ENCODE measurements at regions not wholly inside any gene's neighbourhood (a gene's known extent, or its start where the extent isn't known, plus 50 kb on each side); places are given as distances from the start of the nearest gene placed in this dataset.

DNA sequence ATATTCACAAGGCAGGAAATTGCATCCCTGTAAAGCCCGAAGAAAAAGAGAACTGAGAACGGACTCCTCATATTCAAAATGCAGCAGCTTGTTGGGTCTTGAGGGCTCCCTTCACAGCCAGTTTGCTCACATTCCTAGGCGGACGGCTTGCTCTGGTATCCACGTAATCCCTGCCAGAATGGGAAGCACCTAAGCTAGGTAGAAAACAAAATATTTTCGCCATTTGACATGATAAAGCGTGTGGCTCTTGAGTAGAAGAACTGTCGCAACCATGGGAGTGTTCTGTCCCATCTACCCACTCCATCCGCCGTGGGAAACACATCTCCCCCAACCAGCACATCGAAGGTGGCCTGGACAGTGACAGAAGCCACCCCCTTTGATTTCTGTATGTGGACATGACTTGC is 183.1 kb downstream of the GAS1 start:
- H2AFZ ChIP-seq (ENCODE audit: insufficient read depth, low read depth, low read length, poor library complexity, severe bottlenecking), result no peak overlapping the region
- WGBS (ENCODE audit: insufficient coverage), result 87% methylated on average over 10 of the region's 11 CpGs
- ChIA-PET POLR2A (no interaction called here), CTCF (no interaction called here)
- no peaks in the 10 kb centered on the region for H4K20me1 ChIP-seq (ENCODE audit: control insufficient read depth, insufficient read depth, low read length, poor library complexity, severe bottlenecking)
- DNase-seq, result no peak
- no peaks in the 10 kb centered on the region for H3K9me3 ChIP-seq (ENCODE audit: control extremely low read depth in 1 of 3, control insufficient read depth in 2 of 3, insufficient read depth in 1 of 3, low read length in 2 of 3)
- no peaks in the 10 kb centered on the region for H3K4me1 ChIP-seq (ENCODE audit: control insufficient read depth in 2 of 2, insufficient read depth in 2 of 2, low read length in 2 of 2)
- no peak overlapping the region for H3K4me2 ChIP-seq (replicated peaks; ENCODE audit: low read depth, low read length, poor library complexity, severe bottlenecking)
- ATAC-seq (ENCODE audit: low read depth), result no peak
- intact Hi-C loops (cut with micrococcal nuclease), result no loop called here
- no peak overlapping the region for H3K4me3 ChIP-seq (ENCODE audit: control extremely low read depth in 1 of 5, extremely low read depth in 1 of 5, insufficient read depth in 1 of 5, low read depth in 2 of 5, low read length in 4 of 5)
- no peak overlapping the region for H3K27ac Mint-ChIP-seq
- peaks cover 2% of the 10 kb centered on the region for H3K9me3 Mint-ChIP-seq (ENCODE audit: insufficient read depth)
- no peaks in the 10 kb centered on the region for H3K4me1 Mint-ChIP-seq
- H3K9ac ChIP-seq (ENCODE audit: low read length), result no peak overlapping the region
- TF ChIP-seq EZH2 (IDR thresholded peaks at IDR 0.05; ENCODE audit: borderline replicate concordance, insufficient read depth, low read depth, low read length, poor library complexity, severe bottlenecking), result no peak
- TF ChIP-seq, protein P1, sequence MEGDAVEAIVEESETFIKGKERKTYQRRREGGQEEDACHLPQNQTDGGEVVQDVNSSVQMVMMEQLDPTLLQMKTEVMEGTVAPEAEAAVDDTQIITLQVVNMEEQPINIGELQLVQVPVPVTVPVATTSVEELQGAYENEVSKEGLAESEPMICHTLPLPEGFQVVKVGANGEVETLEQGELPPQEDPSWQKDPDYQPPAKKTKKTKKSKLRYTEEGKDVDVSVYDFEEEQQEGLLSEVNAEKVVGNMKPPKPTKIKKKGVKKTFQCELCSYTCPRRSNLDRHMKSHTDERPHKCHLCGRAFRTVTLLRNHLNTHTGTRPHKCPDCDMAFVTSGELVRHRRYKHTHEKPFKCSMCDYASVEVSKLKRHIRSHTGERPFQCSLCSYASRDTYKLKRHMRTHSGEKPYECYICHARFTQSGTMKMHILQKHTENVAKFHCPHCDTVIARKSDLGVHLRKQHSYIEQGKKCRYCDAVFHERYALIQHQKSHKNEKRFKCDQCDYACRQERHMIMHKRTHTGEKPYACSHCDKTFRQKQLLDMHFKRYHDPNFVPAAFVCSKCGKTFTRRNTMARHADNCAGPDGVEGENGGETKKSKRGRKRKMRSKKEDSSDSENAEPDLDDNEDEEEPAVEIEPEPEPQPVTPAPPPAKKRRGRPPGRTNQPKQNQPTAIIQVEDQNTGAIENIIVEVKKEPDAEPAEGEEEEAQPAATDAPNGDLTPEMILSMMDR (IDR thresholded peaks at IDR 0.05), result no peak
- H3K36me3 ChIP-seq (replicated peaks in 1 of 2; ENCODE audit: control extremely low read depth in 1 of 2, control insufficient read depth in 1 of 2, extremely low read depth in 1 of 2, insufficient read depth in 2 of 2, low read length in 1 of 2), result no peaks in the 10 kb centered on the region
- H3K27me3 Mint-ChIP-seq, result no peaks in the 10 kb centered on the region
- no peak overlapping the region for H3K4me3 Mint-ChIP-seq
- H3K27ac ChIP-seq (ENCODE audit: low read length in 2 of 2), result no peak overlapping the region
- H3K27me3 ChIP-seq (replicated peaks in 1 of 4; ENCODE audit: control extremely low read depth in 1 of 4, control insufficient read depth in 3 of 4, insufficient read depth in 4 of 4, low read length in 3 of 4), result no peaks in the 10 kb centered on the region
- H3K79me2 ChIP-seq (ENCODE audit: control insufficient read depth, insufficient read depth, low read length), result no peaks in the 10 kb centered on the region

DNA sequence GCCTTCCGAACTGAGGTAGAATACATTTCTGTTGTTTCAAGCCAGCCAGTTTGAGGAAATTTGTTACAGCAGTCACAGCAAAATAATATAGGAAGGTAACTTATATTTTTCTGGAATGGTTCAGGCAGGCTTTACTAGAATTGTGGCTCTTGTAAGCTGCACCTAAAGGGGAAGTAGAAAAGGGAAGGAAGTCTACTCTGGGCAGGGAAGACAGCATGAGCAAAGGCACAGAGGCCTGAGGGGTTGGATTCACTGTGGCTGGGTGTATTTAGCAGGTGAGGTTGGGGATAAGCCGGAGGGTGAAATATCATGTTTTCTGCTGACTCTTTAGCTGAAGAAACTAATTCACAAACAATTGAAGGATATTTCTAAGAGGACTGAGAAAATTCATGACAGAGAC is 183.5 kb downstream of the GAS1 start:
- ATAC-seq (ENCODE audit: low read depth), result no peak
- DNase-seq, result no peak

More for the DNA sequence above, 183.5 kb downstream of the GAS1 start:
- H3K9me3 ChIP-seq (ENCODE audit: control extremely low read depth in 1 of 3, control insufficient read depth in 2 of 3, insufficient read depth in 1 of 3, low read length in 2 of 3), result no peaks in the 10 kb centered on the region
- TF ChIP-seq, protein P1 (IDR thresholded peaks at IDR 0.05), result no peak
- no peak for TF ChIP-seq EZH2 (IDR thresholded peaks at IDR 0.05; ENCODE audit: borderline replicate concordance, insufficient read depth, low read depth, low read length, poor library complexity, severe bottlenecking)
- Mint-ChIP-seq H3K27me3 (no peaks in the 10 kb centered on the region), H3K27ac (no peak overlapping the region), H3K9me3 (ENCODE audit: insufficient read depth) (peaks cover 2% of the 10 kb centered on the region), H3K4me1 (no peaks in the 10 kb centered on the region), H3K4me3 (no peak overlapping the region)
- H3K9ac ChIP-seq (ENCODE audit: low read length), result no peak overlapping the region
- no peak overlapping the region for H2AFZ ChIP-seq (ENCODE audit: insufficient read depth, low read depth, low read length, poor library complexity, severe bottlenecking)
- H3K36me3 ChIP-seq (replicated peaks in 1 of 2; ENCODE audit: control extremely low read depth in 1 of 2, control insufficient read depth in 1 of 2, extremely low read depth in 1 of 2, insufficient read depth in 2 of 2, low read length in 1 of 2), result no peaks in the 10 kb centered on the region
- H3K79me2 ChIP-seq (ENCODE audit: control insufficient read depth, insufficient read depth, low read length), result no peaks in the 10 kb centered on the region
- no CpG with 5 or more reads among the region's 2 CpGs for WGBS (ENCODE audit: insufficient coverage)
- no peak overlapping the region for H3K4me2 ChIP-seq (replicated peaks; ENCODE audit: low read depth, low read length, poor library complexity, severe bottlenecking)
- intact Hi-C loops (cut with micrococcal nuclease), result no loop called here
- no peak overlapping the region for H3K27ac ChIP-seq (ENCODE audit: low read length in 2 of 2)
- POLR2A ChIA-PET, result no interaction called here
- H3K4me3 ChIP-seq (ENCODE audit: control extremely low read depth in 1 of 5, extremely low read depth in 1 of 5, insufficient read depth in 1 of 5, low read depth in 2 of 5, low read length in 4 of 5), result no peak overlapping the region
- no peaks in the 10 kb centered on the region for H3K4me1 ChIP-seq (ENCODE audit: control insufficient read depth in 2 of 2, insufficient read depth in 2 of 2, low read length in 2 of 2)
- H4K20me1 ChIP-seq (ENCODE audit: control insufficient read depth, insufficient read depth, low read length, poor library complexity, severe bottlenecking), result no peaks in the 10 kb centered on the region
- CTCF ChIA-PET, result no interaction called here
- no peaks in the 10 kb centered on the region for H3K27me3 ChIP-seq (replicated peaks in 1 of 4; ENCODE audit: control extremely low read depth in 1 of 4, control insufficient read depth in 3 of 4, insufficient read depth in 4 of 4, low read length in 3 of 4)
